GM12865 (cell line): ENCODE measurements at regions not wholly inside any gene's neighbourhood (a gene's known extent, or its start where the extent isn't known, plus 50 kb on each side); places are given as distances from the start of the nearest gene placed in this dataset.

ENCODE experiments used
- DNase-seq: peaks from one replicate; pipeline ENCODE4 v3.0.0; 2010; ENCODE audit warnings: low read depth
- H3K4me3 ChIP-seq: 2 replicates; pipeline ENCODE4 v1.5.1; 2011; ENCODE audit warnings: mild to moderate bottlenecking, low read depth, low read length, control low read depth
- CTCF ChIP-seq: IDR thresholded peaks from 2 replicates; pipeline ENCODE4 v1.5.1; 2011; ENCODE audit warnings: low read length, control low read depth, low read depth, inconsistent platforms; ENCODE audit not compliant: insufficient read depth; ENCODE audit errors: missing control alignments

GRCh38 chr1:221993444-221993948, 251.6 kb upstream of the DUSP10 start:
- DNase-seq = no peak
- no peak overlapping the region for H3K4me3 ChIP-seq
- TF ChIP-seq CTCF = no peak

GRCh38 chr1:221992427-221992826, 250.5 kb upstream of the DUSP10 start:
- peak; percentile 55 for DNase-seq
- no peak overlapping the region for H3K4me3 ChIP-seq
- TF ChIP-seq CTCF = no peak

- TF ChIP-seq CTCF = no peak
- no peak for DNase-seq
- H3K4me3 ChIP-seq = no peak overlapping the region
Observed at GRCh38 chr1:221991221-221991620, 249.3 kb upstream of the DUSP10 start.

- H3K4me3 ChIP-seq = no peak overlapping the region
- DNase-seq = no peak
- TF ChIP-seq CTCF = no peak
Observed at GRCh38 chr1:221989741-221990140, 247.9 kb upstream of the DUSP10 start.

- TF ChIP-seq CTCF = no peak
- DNase-seq = no peak
Observed at GRCh38 chr1:221988829-221989228, 246.9 kb upstream of the DUSP10 start.

GRCh38 chr1:221987860-221988520, 246.1 kb upstream of the DUSP10 start:
- H3K4me3 ChIP-seq = no peak overlapping the region
- DNase-seq = no peak
- no peak for TF ChIP-seq CTCF

More at GRCh38 chr1:221988829-221989228, 246.9 kb upstream of the DUSP10 start:
- no peak overlapping the region for H3K4me3 ChIP-seq

- DNase-seq = no peak
- no peak for TF ChIP-seq CTCF
- no peak overlapping the region for H3K4me3 ChIP-seq
Observed at GRCh38 chr1:221983444-221983843, 241.6 kb upstream of the DUSP10 start.
